HepG2 (cell line): ENCODE measurements at regions not wholly inside any gene's neighbourhood (a gene's known extent, or its start where the extent isn't known, plus 50 kb on each side); places are given as distances from the start of the nearest gene placed in this dataset.

Experiments used
- ATAC-seq: fragments of 200-7000 bp; cut with Tn5 transposase; 3 replicates; pipeline ENCODE4 v1.9.1; 2020; ENCODE audit warnings: mild to moderate bottlenecking, moderate library complexity
- BruUV-seq: library from RNA; stranded (reverse); fragments of 400-500 nt; replicated peaks from 2 replicates; lab custom pipeline; 2021; lab: Mats Ljungman, UMichigan
- CTCF ChIA-PET: fragments of 300-600 bp; formaldehyde crosslinking; extraction: SDS; loops from one replicate; lab custom pipeline; 2021; ENCODE audit warnings: low total read pairs, inconsistent platforms, low intra/inter-chr PET ratio; lab: Yijun Ruan, JAX
- POLR2A ChIA-PET: fragments of 350-600 bp; sonication (Branson Sonifier 250); formaldehyde crosslinking; loops from one replicate; lab custom pipeline; 2020; ENCODE audit warnings: antibody characterized with exemption, inconsistent platforms; lab: Yijun Ruan, JAX
- DNase-seq: peaks from one replicate; pipeline ENCODE4 v3.0.0-alpha.2; 2015; ENCODE audit warnings: low spot score
- FAIRE-seq: peaks from 3 replicates; lab custom pipeline; 2011; peaks lifted over from hg19 to GRCh38; lab: Jason Lieb, UNC
- H2AFZ ChIP-seq: one replicate; pipeline ENCODE4 v1.6.1; 2011; ENCODE audit warnings: low read length, inconsistent platforms
- H3K27ac ChIP-seq: fragments of 300-600 bp; 3 replicates; pipeline ENCODE4 v1.8.0; 2011; ENCODE audit warnings: mixed run types, mild to moderate bottlenecking, mixed read lengths, low read length, inconsistent platforms; ENCODE audit not compliant: insufficient read depth; ENCODE audit errors: extremely low read length
- H3K27me3 ChIP-seq, 2 experiments: fragments of 200-600 bp in 1 of 2; 2 replicates in 1 of 2; 3 replicates in 1 of 2; pipeline versions ENCODE4 v1.6.0 to v1.8.0; 2011; ENCODE audit warnings: low read length in 2 of 2, mild to moderate bottlenecking in 2 of 2, moderate library complexity in 2 of 2, inconsistent platforms in 1 of 2; ENCODE audit not compliant: insufficient read depth in 2 of 2, control insufficient read depth in 1 of 2
- H3K36me3 ChIP-seq, 2 experiments: fragments of 200-600 bp in 1 of 2; replicated peaks in 1 of 2; 2 replicates in 1 of 2; 3 replicates in 1 of 2; pipeline versions ENCODE4 v1.5.1 to v1.8.0; 2011; ENCODE audit warnings: low read length in 2 of 2, inconsistent platforms in 1 of 2; ENCODE audit not compliant: insufficient read depth in 2 of 2, control insufficient read depth in 1 of 2
- H3K4me1 ChIP-seq: 2 replicates; pipeline ENCODE4 v1.5.1; 2012; ENCODE audit warnings: low read length, inconsistent platforms; ENCODE audit not compliant: insufficient read depth
- H3K4me2 ChIP-seq: 2 replicates; pipeline ENCODE4 v1.6.0; 2011; ENCODE audit warnings: low read depth, low read length, inconsistent platforms
- H3K4me3 ChIP-seq, 3 experiments: fragments of 200-600 bp in 1 of 3; sonication (generic), shearing (Covaris generic) in 1 of 3; replicated peaks in 1 of 3; 2 replicates each; pipeline ENCODE4 v1.5.1; 2011 to 2016; ENCODE audit warnings: low read length in 3 of 3, inconsistent platforms in 2 of 3, low read depth in 2 of 3, mild to moderate bottlenecking in 2 of 3, control low read depth in 1 of 3, mixed read lengths in 1 of 3; ENCODE audit not compliant: insufficient read depth in 1 of 3
- H3K79me2 ChIP-seq: one replicate; pipeline ENCODE4 v1.6.1; 2011; ENCODE audit warnings: low read length, inconsistent platforms; ENCODE audit not compliant: insufficient read depth
- H3K9ac ChIP-seq: 2 replicates; pipeline ENCODE4 v1.6.0; 2011; ENCODE audit warnings: mild to moderate bottlenecking, low read depth, low read length, inconsistent platforms; ENCODE audit not compliant: insufficient read depth
- H3K9me3 ChIP-seq: 2 replicates; pipeline ENCODE4 v1.5.1; 2012; ENCODE audit warnings: mild to moderate bottlenecking, low read length
- H4K20me1 ChIP-seq: 2 replicates; pipeline ENCODE4 v1.6.0; 2011; ENCODE audit warnings: inconsistent platforms, mild to moderate bottlenecking, low read length, moderate library complexity; ENCODE audit not compliant: insufficient read depth
- CENPX ChIP-seq: sonication (generic); formaldehyde crosslinking; IDR thresholded peaks from 2 replicates; pipeline ENCODE4 v1.9.0; 2021; ENCODE audit warnings: mild to moderate bottlenecking, missing genetic modification reagents, moderate library complexity
- MAFF ChIP-seq: IDR thresholded peaks from 2 replicates; pipeline ENCODE4 v1.6.1; 2011; ENCODE audit warnings: low read depth, low read length, improper control_type of control experiment
- MAFK ChIP-seq, 2 experiments: IDR thresholded peaks in 1 of 2; conservative IDR thresholded peaks in 1 of 2; 2 replicates each; pipeline ENCODE4 v1.6.1; 2011; ENCODE audit warnings: improper control_type of control experiment in 2 of 2, low read length in 2 of 2
- MBD4 ChIP-seq: IDR thresholded peaks from 2 replicates; pipeline ENCODE4 v1.6.1; 2012; ENCODE audit warnings: low read length, inconsistent platforms, borderline replicate concordance
- NFRKB ChIP-seq: fragments of 450-650 bp; IDR thresholded peaks from 2 replicates; pipeline ENCODE4 v1.6.1; 2017
- POLR2A ChIP-seq, 2 experiments: IDR thresholded peaks; 2 replicates each; pipeline ENCODE4 v1.6.1; 2011; ENCODE audit warnings: low read depth in 2 of 2, low read length in 2 of 2, mild to moderate bottlenecking in 1 of 2, moderate library complexity in 1 of 2; ENCODE audit not compliant: insufficient read depth in 1 of 2
- PTBP1 ChIP-seq: fragments of 200-400 bp; formaldehyde crosslinking; IDR thresholded peaks from 2 replicates; pipeline ENCODE4 v1.6.1; 2018; ENCODE audit warnings: low read length, low read depth; ENCODE audit not compliant: poor library complexity, severe bottlenecking
- REL ChIP-seq: sonication (generic); formaldehyde crosslinking; conservative IDR thresholded peaks from 2 replicates; pipeline ENCODE4 v1.8.0; 2022; ENCODE audit warnings: mild to moderate bottlenecking, missing genetic modification reagents, moderate library complexity
- REST ChIP-seq, 2 experiments: IDR thresholded peaks; 2 replicates each; pipeline ENCODE4 v1.6.1; 2011 to 2012; ENCODE audit warnings: low read length in 2 of 2, borderline replicate concordance in 1 of 2, low read depth in 1 of 2, mild to moderate bottlenecking in 1 of 2, moderate library complexity in 1 of 2
- SYNCRIP ChIP-seq: fragments of 200-400 bp; formaldehyde crosslinking; IDR thresholded peaks from 2 replicates; pipeline ENCODE4 v1.6.1; 2018; ENCODE audit warnings: mild to moderate bottlenecking, low read depth, low read length; ENCODE audit not compliant: insufficient read depth
- ZNF235 ChIP-seq: sonication (generic); formaldehyde crosslinking; IDR thresholded peaks from 2 replicates; pipeline ENCODE4 v1.8.1; 2023; ENCODE audit warnings: mild to moderate bottlenecking, missing genetic modification reagents, borderline replicate concordance
- ZNF512B ChIP-seq: sonication (generic); formaldehyde crosslinking; IDR thresholded peaks from 2 replicates; pipeline ENCODE4 v1.5.1; 2020; ENCODE audit warnings: missing genetic modification reagents, mild to moderate bottlenecking, borderline replicate concordance
- ZNF619 ChIP-seq: sonication (generic); formaldehyde crosslinking; IDR thresholded peaks from 2 replicates; pipeline ENCODE4 v1.4.0; 2020; ENCODE audit warnings: mild to moderate bottlenecking, missing genetic modification reagents
- ZNF780A ChIP-seq: sonication (generic); formaldehyde crosslinking; IDR thresholded peaks from 2 replicates; pipeline ENCODE4 v1.8.0; 2022; ENCODE audit warnings: mild to moderate bottlenecking, missing genetic modification reagents, moderate library complexity
- WGBS: methylation state at CpG from one replicate; pipeline ENCODE4 v1.1.6; 2017; ENCODE audit warnings: low lambda C conversion rate; 5-methylcytosine and 5-hydroxymethylcytosine counted together
- in situ Hi-C: cut with HindIII; loops from 2 replicates; pipeline ENCODE4 v1.10.0; 2017; ENCODE audit warnings: low pct_unique_long_range_greater_than_20kb; ENCODE audit not compliant: extremely low pct_ligation_motif_present
- intact Hi-C: fragments of 100-400 bp; cut with micrococcal nuclease; formaldehyde crosslinking; loops from one replicate; pipeline ENCODE4 v1.10.0; 2022; ENCODE audit not compliant: unreplicated experiment

GRCh38 chr14:28952161-28952560 lies 185.6 kb downstream of the FOXG1 start:
- ChIA-PET CTCF (no interaction called here), POLR2A (no interaction called here)
- Histone ChIP-seq H3K4me3 (no peak overlapping the region), H3K4me1 (no peaks in the 10 kb centered on the region), H3K27me3 (no peaks in the 10 kb centered on the region), H3K36me3 (no peaks in the 10 kb centered on the region), H2AFZ (no peak overlapping the region), H3K27ac (no peak overlapping the region), H3K4me2 (no peak overlapping the region), H3K79me2 (no peaks in the 10 kb centered on the region), H3K9me3 (peaks cover 96% of the 10 kb centered on the region), H4K20me1 (no peaks in the 10 kb centered on the region), H3K9ac (no peak overlapping the region)
- in situ Hi-C loops (no loop called here), intact Hi-C loops (no loop called here)
- FAIRE-seq = no peak
- no peak for ATAC-seq
- 2% methylated on average over 1 of the region's 1 CpG for WGBS
- BruUV-seq = no TSS peak
- no peak for TF ChIP-seq REL
- TF ChIP-seq MAFF = peak; percentile 52; the same call in 1 of the 2 replicates
- TF ChIP-seq MAFK (conservative IDR thresholded peaks at IDR 0.05 in 1 of 2, IDR thresholded peaks at IDR 0.05 in 1 of 2; ENCODE audit: low read length in 2 of 2) = peak; percentile 59 to 81; a peak in 3 of 4 replicates
- DNase-seq = no peak

GRCh38 chr14:28952666-28953065 lies 186.1 kb downstream of the FOXG1 start:
- no TSS peak for BruUV-seq
- no peaks in the 10 kb centered on the region for H3K79me2 ChIP-seq
- no peaks in the 10 kb centered on the region for H4K20me1 ChIP-seq
- POLR2A ChIA-PET = no interaction called here
- no peak overlapping the region for H3K9ac ChIP-seq
- H3K4me3 ChIP-seq = no peak overlapping the region
- no peak for DNase-seq
- no peaks in the 10 kb centered on the region for H3K4me1 ChIP-seq
- in situ Hi-C loops (no loop called here), intact Hi-C loops (no loop called here)
- no peak overlapping the region for H3K4me2 ChIP-seq
- H3K27me3 ChIP-seq = no peaks in the 10 kb centered on the region
- no peak overlapping the region for H2AFZ ChIP-seq
- CTCF ChIA-PET = no interaction called here
- FAIRE-seq = no peak
- no peak overlapping the region for H3K27ac ChIP-seq
- ATAC-seq = no peak
- no peaks in the 10 kb centered on the region for H3K36me3 ChIP-seq
- peaks cover 96% of the 10 kb centered on the region for H3K9me3 ChIP-seq
- TF ChIP-seq ZNF780A = no peak
- TF ChIP-seq CENPX = no peak
- TF ChIP-seq PTBP1 = no peak
- no peak for TF ChIP-seq MBD4
- no peak for TF ChIP-seq POLR2A (IDR thresholded peaks at IDR 0.05; ENCODE audit: insufficient read depth in 1 of 2, low read depth in 2 of 2, low read length in 2 of 2)
- no peak for TF ChIP-seq REST (IDR thresholded peaks at IDR 0.05; ENCODE audit: borderline replicate concordance in 1 of 2, low read depth in 1 of 2, low read length in 2 of 2)
- no peak for TF ChIP-seq ZNF235
- TF ChIP-seq ZNF619 = no peak
- no peak for TF ChIP-seq NFRKB
- no peak for TF ChIP-seq ZNF512B (CRISPR knock-in tag)
- no peak for TF ChIP-seq SYNCRIP
